Germinal center (tissue), 1 donor: ENCODE measurements at regions not wholly inside any gene's neighbourhood (a gene's known extent, or its start where the extent isn't known, plus 50 kb on each side); places are given as distances from the start of the nearest gene placed in this dataset.
A peak's percentile ranks its signal among the peaks of the same experiment; 100 is the strongest.

Experiments used
- DNase-seq: peaks from one replicate; pipeline ENCODE4 v3.0.0; 2012; ENCODE audit warnings: mixed read lengths, low spot score

DNA sequence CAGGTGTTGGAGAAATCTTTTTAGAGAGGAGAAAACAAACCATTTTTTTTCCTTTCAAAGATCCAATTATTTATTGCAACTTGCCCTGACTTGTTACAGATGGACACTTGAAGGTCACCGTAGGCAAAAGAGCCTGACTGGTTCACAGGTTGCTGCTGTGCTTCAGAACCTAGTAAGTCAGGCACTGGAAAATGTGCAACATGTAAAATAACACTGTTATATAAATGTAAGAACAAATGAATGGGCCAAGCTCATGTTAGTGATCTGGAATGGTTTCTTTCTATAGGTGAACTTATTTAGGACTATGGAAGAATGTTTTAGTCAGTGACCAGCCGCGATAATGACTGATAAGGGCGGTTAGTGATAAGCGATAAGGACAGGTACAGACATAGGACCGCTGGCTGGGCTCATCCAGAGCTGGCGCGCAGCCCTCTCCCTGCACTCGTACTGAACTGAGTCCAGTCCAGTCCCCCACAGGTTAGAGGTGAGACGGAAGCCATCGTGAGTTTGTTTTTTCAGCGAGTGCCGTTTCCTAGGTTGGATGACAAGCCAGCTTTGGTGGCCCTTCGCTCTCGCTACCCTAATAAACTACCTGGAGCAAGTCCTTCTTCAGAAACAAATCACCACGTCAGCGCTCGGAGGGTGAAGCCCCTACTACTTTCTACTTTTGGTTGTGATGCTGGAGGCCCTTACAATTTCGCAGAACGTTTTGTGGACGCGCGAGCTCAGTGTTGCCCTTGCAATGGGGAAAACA lies 94.4 kb upstream of the PRDM1 start:
- peak; percentile 28 for DNase-seq

DNA sequence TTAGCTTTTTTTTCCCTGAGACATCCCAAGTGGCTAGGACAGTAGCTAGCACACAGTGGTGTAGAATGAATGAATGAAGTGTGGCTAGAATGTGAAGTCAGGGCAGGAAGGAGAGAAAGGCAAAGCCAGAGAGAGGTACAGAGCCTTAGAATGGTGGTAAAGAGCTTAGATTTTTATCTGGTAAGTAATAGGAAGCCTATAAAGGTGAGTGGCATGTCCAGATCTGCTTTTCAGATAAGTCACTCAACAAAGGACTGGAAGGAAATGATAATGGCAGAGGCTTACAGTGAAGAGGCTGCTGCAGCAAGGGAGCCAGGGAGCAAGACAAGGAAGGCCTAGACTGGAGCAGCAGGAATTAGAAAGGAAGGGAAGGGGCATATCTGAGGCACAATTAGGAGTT lies 96.0 kb upstream of the PRDM1 start:
- DNase-seq = no peak

DNA sequence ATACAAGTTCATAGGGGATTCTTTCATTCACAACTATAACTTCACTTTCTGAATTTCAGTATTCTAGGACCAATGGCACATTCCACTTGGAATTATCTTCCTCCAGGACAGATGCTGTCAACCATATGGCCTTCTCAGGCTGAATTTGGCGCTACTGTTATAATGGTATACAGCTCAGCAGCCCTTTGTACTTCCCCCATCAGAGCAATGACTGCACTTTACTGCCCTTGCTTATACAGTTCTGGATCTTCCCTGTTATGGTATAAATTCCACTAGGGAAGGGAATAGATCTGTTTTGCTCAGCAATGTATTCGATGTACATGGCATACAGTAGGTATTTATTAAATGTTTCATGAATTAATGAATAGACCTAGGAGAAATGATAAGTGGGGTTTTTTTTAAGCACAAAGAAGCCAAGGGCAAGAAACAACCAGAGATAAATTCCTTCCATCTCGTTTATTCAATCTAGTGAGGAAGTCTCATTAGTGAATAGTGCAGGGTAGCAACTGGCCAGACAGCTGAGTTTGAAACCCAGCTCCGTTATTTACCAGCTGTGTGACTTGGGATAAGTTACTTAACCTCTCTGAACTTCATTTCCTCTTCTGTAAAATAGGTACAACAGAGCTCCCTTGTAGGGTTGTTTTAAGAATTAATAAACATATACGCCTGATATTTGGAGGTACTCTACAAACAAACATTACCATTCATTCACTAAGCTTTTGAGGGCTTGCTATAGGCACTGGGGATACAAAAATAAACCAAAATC lies 97.1 kb upstream of the PRDM1 start:
- no peak for DNase-seq

DNA sequence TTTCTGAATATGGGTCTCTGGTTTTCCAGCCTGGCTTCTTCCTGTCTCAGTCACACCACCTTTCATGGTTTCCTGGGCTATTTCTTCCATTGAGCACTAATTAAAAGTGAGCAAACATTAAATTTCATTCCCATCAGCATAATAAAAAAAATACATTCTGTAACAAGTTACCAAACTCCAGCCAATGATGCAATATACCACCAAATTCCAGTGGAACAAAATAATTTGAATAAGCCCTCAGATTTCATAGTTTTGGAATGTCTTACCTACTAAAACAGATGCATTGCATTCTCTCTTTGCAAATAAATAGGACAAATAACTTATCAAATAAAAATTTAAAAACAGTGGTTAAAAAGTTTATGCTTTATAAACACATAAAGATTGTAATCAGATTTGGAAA lies 97.8 kb upstream of the PRDM1 start:
- DNase-seq = no peak

DNA sequence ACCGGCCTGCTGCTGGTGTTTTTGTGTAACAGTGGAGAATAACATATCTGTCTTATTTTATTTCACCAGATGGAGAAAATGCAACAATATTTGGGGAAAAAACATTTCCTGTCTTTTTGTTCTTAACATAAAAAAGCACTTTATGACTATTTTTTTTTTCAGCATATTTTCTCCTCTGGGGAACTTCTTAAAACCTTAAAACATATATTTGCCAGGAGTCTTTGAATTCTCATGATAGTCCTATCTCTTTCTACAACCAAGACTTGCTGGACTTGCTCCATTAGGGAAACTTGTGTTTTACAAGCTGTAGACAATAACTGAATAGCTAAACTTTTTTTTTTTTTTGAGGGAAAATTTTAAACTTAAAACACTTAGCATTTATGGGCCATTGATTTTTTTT lies 98.6 kb upstream of the PRDM1 start:
- DNase-seq = no peak

DNA sequence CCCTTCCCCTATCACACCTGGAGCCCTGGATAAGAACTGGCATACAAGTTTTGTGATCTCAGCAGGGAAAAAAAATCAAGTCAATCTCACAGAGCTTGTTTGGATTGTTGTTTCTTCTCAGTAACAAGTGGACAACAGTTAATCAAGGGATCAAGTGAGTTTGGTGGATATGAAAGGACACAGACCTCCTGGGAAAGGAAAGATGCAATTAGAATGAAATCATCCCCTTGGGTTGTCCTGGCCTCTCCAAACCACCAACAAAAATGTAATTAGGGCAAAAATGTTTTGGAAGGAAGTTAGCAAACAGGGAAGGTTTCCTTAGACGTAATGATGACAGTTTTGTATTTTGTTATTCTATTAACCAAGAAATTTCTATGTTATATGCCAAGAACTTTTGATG lies 99.1 kb upstream of the PRDM1 start:
- no peak for DNase-seq

DNA sequence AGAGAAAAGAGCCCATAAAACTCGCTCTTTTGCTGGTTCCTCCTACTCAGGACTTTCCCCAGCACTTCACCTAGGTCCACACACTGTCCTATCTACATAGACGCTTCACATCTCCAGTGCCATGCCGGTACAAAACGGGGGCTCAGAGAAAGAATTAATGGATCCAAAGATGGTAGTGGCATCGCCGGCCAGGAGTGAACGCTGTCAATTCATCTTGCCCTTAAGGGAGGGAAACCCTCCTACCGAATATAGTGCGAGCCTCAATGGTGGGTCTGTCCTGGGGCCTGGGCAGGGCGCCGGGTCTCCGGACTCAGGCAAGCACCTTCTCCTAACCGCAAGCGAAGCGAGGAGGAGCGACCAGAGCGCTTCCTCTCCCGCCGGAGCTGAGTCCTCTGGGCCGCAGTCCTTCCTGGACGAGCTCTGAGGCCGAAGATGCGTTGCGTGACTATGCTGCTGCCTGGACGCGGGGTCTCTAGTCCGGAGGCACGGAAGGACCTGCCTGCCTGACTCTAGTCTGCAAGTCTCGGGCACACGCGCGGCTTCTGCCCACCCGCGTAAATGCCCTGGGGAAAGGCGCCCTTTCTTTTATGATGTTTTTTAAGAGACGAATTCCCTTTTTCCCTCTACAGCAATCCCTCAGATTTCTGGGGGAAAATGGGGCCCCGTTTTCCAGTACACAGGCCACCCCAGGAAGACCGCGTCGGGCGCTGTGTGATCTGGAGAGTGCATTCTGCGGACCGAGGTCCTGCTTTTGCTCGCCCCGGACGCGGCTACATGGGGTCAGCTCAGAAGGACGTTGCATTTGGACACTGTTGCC lies 100.1 kb upstream of the PRDM1 start:
- DNase-seq = no peak

DNA sequence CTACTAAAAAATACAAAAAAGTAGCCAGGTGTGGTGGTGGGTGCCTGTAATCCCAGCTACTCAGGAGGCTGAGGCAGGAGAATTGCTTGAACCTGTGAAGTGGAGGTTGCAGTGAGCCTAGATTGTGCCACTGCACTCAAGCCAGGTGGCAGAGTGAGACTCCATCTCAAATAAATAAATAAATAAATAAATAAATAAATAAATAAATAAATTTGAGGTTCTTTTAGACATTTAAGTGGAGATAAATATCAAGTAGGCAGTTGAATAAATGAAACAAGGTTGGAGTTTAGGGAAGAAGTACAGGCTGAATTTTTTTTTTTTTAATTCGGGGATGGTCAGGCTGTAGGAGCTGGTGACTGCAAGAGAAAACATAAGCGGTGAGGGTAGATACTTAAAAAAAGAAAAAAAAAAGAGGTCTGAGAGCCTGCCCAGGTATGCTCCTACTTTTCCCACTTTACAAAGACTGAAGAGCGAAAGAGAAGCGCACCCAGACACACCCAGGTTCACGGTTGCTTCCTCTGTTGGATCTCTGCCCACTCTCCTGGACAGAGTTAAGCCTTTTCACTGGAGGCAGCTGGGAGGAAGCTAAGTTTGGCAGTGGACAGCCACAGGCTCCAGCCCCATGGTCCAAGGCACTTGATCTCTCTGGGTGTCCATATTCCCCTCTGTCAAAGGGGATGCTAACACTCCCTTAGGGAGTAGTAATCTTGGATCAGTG lies 100.9 kb upstream of the PRDM1 start:
- DNase-seq = no peak

DNA sequence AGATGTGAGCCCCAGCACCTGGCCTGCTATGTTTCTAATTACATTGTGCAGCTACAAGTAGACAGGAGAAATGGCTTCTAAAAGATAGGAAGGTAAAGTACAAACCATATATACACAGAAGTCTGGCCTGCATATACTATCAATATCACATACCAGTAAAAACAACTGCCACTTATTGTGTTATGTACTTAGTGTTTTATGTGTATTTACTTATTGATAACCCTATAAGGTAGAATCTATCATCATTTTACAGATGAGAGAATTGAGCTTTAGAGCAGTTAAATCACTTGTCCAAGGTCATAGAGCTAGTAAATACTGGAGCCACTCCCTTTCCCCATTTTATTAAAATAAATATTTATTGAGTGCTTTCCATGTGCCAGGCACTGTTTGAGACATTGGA lies 102.4 kb upstream of the PRDM1 start:
- no peak for DNase-seq

DNA sequence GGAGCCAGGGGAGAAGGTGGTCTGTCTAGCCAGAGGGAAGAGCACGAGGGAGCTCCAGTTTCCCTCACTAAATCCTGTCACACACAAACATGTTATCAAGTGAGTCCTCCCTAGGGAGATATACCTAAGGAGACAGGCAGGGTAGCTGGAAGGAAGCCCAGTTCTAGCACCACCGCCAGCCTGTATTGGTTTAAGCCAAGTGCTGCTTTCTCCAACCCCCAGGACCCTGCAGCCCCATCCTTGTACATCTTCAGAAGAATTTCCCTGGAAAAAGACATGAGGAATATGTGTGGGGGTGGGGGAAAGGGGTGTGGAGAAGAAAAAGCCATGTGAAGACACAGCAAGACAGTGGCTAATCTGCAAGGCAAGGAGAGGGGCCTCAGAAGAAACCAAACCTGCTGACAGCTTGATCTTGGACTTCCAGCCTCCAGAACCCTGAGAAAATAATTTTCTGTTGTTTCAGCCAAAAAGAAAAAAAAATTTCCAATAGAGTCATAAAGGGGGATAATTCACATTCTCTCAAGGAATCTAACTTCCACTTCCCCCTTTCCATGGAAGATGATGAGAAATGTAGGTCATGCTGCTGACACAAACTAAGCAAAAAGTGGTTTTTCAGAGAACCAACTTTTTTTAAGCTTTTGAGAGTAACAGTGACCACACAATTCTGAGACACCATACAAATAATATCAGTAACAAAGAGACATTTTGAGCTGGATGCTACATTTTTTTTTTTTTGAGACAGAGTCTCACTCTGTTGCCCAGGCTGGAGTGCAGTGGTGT lies 103.2 kb upstream of the PRDM1 start:
- no peak for DNase-seq

DNA sequence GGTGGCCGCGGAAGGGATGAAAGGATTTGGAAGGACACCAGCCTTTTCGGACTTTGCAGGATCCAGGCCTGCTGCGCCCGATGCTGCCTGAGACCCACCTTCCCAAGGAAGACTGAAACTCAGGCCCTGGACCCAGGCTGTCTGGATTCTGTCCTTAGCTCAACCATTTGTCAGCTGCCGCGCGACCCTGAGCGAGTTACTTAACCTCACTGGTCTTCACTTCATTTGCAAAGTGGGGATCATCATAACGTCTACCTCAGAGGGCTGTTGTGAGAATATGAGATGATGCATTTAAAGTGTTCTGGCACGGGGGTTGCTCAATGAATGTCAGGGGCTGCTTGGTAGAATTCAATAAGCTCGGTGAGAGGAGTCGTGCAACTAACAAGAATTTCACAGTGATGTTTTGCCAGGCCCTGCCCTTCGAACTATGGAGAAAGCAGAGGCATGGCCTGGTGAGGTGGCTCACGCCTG lies 104.2 kb upstream of the PRDM1 start:
- DNase-seq = no peak

DNA sequence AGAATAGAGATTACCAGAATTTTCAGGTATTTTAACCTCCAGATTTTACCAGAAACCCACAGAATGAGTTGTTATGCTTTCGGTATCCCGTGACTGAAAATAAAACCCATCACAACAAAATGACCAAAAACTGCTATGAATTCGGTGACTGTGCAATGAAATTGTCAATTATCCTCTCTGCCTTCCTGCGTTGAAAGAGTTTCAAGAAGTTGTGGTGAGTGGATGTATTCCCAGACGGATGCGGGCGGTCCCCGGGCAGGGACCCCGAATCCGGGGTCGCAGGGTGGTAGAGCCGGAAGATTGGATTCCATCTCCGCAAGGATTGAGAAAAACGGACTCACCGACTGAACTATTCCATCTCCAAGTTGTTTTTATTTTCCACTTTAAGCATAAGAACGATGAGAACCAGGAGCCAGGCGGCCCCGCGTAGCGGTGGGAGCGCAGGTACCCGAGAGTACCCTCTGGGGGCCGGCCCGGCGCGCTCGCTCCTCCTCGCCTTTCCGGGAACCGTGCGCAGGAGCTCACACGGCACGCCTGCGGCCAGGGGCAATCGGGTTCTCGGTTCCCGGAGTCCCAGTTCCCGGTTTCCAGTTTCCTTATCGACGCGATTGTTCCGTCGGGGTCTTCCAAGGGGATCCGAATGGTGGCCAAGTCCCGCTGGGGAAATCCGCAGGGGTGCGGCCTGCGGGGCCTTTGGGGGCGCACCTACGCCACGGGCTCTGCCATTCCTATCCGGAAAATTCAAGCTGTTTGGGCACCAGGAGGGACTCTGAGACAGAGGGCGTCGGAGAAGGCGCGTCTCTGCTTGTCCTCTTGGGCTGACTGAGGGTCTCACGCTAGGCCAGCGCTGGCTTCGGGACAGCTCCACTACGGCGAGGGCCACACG lies 104.9 kb upstream of the PRDM1 start:
- DNase-seq = peak; percentile 26

DNA sequence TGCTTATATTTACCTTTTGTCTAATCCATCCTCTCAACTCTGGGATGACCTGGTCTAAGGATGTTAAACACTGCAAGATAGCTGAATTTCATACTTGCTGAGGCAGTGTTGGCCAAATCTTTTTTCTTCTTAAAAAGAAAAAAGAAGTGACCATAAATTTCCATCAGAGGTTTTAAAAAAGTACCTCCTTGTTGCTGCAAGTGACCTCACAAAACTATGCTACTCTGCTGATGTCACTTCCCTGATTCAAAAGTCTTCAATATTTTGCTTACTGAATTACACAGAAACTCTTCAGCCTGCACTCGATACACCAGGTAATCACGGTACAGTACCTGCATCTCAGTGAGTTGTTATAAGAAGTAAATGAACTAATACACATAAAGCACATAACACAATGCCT lies 107.2 kb upstream of the PRDM1 start:
- no peak for DNase-seq

DNA sequence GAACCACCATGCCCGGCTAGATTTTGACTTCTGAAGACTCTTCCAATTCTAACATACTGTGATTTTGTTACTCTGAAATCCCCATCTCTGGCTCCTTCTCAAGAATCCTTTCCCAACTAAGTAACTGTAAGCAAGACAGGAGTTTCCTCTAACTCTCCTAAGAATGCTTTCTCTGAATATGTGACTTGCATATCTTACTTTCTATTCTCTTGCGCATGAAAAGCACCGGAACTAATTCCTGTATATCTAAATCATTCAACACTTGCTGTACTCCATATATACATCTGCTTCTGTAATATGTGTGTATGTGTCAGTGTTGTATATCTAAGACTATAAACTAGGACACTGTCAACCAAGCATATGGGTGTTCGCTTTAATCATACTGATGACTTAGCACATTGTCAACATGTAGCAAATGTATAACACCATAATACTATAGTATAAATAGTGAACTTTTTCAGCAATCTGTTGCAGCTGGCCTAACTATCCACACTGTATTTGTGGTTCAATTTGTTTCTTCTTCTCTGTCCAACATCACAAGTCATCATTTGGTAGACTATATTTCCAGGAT lies 108.1 kb upstream of the PRDM1 start:
- DNase-seq = no peak

DNA sequence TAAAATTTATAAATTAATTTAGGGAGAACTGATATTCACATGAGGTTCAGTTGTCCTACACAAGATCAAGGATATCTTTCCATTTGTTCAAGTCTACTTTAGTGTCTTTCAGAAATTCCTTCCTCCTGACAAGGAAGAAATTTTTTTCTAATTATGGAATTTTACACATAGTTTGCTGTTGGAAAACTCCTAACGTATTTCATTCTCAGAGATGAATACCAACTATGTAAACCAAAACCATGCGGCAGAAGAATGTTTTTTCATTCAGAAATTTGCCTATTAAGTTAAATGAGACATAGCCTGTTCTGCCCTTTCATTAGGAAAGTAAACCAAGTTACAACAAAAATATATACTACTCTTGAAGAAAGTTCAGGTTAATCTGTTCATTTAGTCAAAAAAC lies 111.2 kb upstream of the PRDM1 start:
- no peak for DNase-seq

DNA sequence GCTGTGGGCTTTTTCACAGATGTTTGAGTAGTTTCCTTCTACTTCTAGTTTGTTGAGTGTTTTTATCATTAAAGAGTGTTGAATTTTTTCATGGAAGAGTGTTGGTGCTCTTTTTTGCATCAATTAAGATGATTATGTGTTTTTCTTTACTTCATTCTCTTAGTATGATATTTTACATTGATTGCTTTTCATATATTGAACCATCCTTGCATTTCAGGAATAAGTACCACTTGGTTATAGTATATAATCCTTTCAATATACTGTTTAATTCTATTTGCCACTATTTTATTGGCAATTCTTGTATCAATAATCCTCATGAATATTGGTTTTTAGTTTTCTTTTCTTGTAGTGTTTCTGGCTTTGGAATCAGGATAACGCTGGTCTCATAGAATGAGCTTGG lies 113.7 kb upstream of the PRDM1 start:
- no peak for DNase-seq

DNA sequence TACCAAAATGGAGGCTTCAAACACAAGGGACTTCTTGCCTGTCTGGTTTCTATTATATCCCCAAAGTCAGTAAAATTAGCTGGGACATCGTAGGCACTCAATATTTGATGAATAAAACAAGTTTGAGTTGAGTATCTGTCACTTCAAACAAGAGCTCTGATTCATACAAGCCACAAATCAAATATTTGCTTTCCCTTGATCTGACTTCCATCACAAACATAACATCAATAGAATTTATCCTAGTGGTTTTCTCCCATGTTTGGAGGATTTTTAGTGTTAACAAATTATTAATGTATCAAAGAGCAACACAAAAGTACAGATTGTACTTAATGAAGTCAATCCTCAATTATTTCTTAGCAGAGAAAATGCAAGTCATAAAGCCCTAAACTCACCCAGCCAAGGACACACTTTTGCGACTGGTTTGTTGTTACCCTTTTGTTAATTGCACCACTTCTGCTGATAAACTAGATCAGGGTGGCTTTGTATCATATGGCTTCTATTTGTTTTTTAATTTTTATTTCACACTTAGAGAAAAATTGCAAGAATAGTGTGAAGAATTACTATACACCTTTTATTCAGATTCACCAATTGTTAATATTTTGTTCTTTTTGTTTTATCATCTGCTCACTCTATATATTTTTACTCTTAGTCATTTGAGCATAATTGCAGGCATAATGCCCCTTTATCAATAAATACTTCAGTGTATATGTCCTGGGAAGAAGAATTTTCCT lies 117.4 kb upstream of the PRDM1 start:
- no peak for DNase-seq

DNA sequence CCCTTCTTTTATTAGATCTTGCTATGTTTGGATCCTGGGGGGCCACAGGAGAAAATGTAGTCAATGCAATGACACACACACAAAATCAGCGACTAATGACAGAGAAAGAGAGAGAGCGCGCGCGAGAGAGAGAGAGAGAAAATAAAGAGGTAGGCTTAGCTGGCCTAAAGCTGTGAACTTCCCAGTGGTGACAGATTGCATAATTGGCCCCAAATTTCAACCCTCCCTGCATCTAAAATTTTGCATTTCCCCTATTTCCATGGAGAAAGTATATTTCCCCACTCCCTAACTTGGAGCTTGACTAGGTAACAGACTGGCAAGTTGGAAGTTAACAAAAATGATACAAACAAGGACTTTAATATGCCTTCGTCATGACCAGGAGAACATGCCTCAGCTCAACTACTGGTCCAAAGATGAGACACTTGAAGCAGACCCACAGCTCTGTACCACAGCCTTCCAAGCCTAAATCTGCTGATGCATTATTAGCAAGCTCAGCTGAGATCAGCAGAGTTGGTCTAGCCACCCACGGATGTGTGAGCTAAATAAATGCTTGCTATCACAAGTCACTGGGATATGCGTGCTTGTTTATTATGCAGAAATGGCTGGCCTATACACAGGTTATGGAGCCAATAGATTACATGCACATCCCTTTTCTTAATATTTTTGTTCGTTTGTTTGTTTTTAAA lies 118.1 kb upstream of the PRDM1 start:
- no peak for DNase-seq

DNA sequence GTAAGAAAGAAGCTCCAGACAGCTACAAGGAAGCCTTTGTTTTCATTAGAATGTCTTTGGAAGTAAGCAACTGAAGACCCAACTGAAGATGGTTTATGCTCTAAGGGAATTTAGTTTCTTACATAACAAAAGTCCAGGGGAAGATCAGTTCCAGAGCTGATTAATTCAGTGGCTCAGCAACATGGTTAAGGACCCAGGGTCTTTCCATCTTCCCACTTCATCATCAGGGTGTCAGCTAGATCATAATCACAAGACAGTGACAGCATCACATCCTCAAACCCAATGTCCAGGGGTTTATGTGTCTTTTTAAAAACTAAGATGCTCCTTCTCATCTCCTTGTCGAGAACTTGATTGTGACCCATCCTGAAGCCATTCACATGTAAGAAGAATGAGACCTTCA lies 119.7 kb upstream of the PRDM1 start:
- DNase-seq = no peak
